Prostate gland (tissue), 2 donors: ENCODE measurements at regions not wholly inside any gene's neighbourhood (a gene's known extent, or its start where the extent isn't known, plus 50 kb on each side); places are given as distances from the start of the nearest gene placed in this dataset.
"Not testable (repeated sequence)": the region's sequence is repeated elsewhere in the genome, so short reads cannot be mapped to it uniquely, and the experiment has no call there.

ENCODE experiments used
- CTCF ChIP-seq, 4 experiments: fragments of 200-600 bp in 2 of 4; fragments of 450-650 bp in 2 of 4; sonication (generic) in 2 of 4; IDR thresholded peaks; 1 replicate in 3 of 4; 2 replicates in 1 of 4; pipeline ENCODE4 v1.5.1; 2016 to 2019; ENCODE audit warnings: antibody characterized with exemption in 4 of 4, mild to moderate bottlenecking in 2 of 4, moderate library complexity in 2 of 4
- POLR2A ChIP-seq: fragments of 450-650 bp; IDR thresholded peaks from one replicate; pipeline ENCODE4 v1.6.1; 2016; ENCODE audit warnings: antibody characterized with exemption, mild to moderate bottlenecking

GRCh38 chr6:180091-180694 lies 112.1 kb upstream of the DUSP22 start:
- not testable (repeated sequence) for TF ChIP-seq CTCF (IDR thresholded peaks at IDR 0.05); POLR2A
